ENCODE measurements at regions not wholly inside any gene's neighbourhood (a gene's known extent, or its start where the extent isn't known, plus 50 kb on each side); places are given as distances from the start of the nearest gene placed in this dataset.

DNA sequence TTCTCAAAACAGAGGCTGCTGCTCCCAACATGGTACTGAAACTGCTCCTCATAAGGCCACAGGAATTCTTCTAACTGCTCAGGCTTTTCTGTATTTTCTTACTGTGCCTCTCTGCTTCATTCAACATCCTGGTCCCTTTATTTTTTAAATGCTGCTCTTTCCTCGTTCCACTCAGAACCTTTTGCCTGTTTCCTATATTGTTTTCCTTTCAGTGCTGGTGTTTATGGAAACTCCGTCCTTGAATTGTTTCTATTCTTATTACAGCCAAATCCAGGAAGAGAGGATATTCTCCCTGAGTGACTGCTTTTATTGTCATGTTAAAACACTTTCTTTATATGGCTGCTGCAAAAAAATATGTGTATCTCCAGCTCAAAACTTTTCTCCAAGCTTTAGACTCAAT, 173.0 kb upstream of the E2F7 start:
- no peaks in the 10 kb centered on the region for H3K27me3 ChIP-seq (ENCODE audit: control insufficient read depth, insufficient read depth, low read length)
- no peak for DNase-seq (ENCODE audit: low read depth in 4 of 6, low spot score in 6 of 6)
- no CpG with 5 or more reads among the region's 2 CpGs for WGBS (ENCODE audit: insufficient coverage)

DNA sequence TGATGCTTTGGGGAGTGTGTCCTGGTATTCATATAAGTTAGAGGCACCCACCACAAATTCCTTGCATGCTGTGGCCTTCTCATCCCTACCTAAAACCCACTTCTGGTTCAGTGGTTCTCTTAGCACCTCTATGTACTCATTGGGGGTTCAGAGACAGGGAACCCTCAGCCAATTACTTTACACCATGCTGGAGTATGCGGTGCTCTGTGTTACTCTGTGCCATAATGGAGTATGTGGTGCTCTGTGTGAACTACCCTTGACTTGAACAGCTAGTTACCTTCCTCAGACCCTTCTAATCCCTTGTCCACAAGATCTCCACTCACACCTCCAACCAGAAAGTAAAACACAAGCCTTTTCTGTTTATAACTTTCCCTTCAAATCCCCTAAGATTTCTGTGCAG, 172.5 kb upstream of the E2F7 start:
- H3K36me3 ChIP-seq (ENCODE audit: control insufficient read depth, insufficient read depth, low read length), result no peaks in the 10 kb centered on the region
- H3K4me3 ChIP-seq (ENCODE audit: low read depth, low read length), result no peak overlapping the region
- no peak for DNase-seq (ENCODE audit: low read depth in 4 of 6, low spot score in 6 of 6)
- no peak overlapping the region for H3K27ac ChIP-seq (ENCODE audit: low read depth, low read length)
- no peaks in the 10 kb centered on the region for H3K9me3 ChIP-seq (ENCODE audit: control insufficient read depth, insufficient read depth, low read length)
- no peaks in the 10 kb centered on the region for H3K27me3 ChIP-seq (ENCODE audit: control insufficient read depth, insufficient read depth, low read length)
- WGBS (ENCODE audit: insufficient coverage), result no CpG with 5 or more reads among the region's 1 CpG
- no peaks in the 10 kb centered on the region for H3K4me1 ChIP-seq (ENCODE audit: control insufficient read depth, insufficient read depth, low read length)

More for the DNA sequence above, 173.0 kb upstream of the E2F7 start:
- H3K4me1 ChIP-seq (ENCODE audit: control insufficient read depth, insufficient read depth, low read length), result no peaks in the 10 kb centered on the region
- no peak overlapping the region for H3K27ac ChIP-seq (ENCODE audit: low read depth, low read length)
- H3K36me3 ChIP-seq (ENCODE audit: control insufficient read depth, insufficient read depth, low read length), result no peaks in the 10 kb centered on the region
- no peaks in the 10 kb centered on the region for H3K9me3 ChIP-seq (ENCODE audit: control insufficient read depth, insufficient read depth, low read length)
- no peak overlapping the region for H3K4me3 ChIP-seq (ENCODE audit: low read depth, low read length)

GRCh38 chr12:77236066-77236465, 170.7 kb upstream of the E2F7 start:
- no peak for DNase-seq (ENCODE audit: low read depth in 4 of 6, low spot score in 6 of 6)
- no peaks in the 10 kb centered on the region for H3K9me3 ChIP-seq (ENCODE audit: control insufficient read depth, insufficient read depth, low read length)
- no peaks in the 10 kb centered on the region for H3K27me3 ChIP-seq (ENCODE audit: control insufficient read depth, insufficient read depth, low read length)
- no peak overlapping the region for H3K4me3 ChIP-seq (ENCODE audit: low read depth, low read length)
- H3K4me1 ChIP-seq (ENCODE audit: control insufficient read depth, insufficient read depth, low read length), result peaks cover 2% of the 10 kb centered on the region
- no peak overlapping the region for H3K27ac ChIP-seq (ENCODE audit: low read depth, low read length)
- no peaks in the 10 kb centered on the region for H3K36me3 ChIP-seq (ENCODE audit: control insufficient read depth, insufficient read depth, low read length)

GRCh38 chr12:77232045-77232444, 166.7 kb upstream of the E2F7 start:
- 100% methylated on average over 1 of the region's 1 CpG for WGBS (ENCODE audit: insufficient coverage)
- Histone ChIP-seq H3K4me1 (ENCODE audit: control insufficient read depth, insufficient read depth, low read length) (peaks cover 5% of the 10 kb centered on the region), H3K9me3 (ENCODE audit: control insufficient read depth, insufficient read depth, low read length) (no peaks in the 10 kb centered on the region), H3K36me3 (ENCODE audit: control insufficient read depth, insufficient read depth, low read length) (no peaks in the 10 kb centered on the region), H3K27me3 (ENCODE audit: control insufficient read depth, insufficient read depth, low read length) (no peaks in the 10 kb centered on the region), H3K27ac (ENCODE audit: low read depth, low read length) (no peak overlapping the region), H3K4me3 (ENCODE audit: low read depth, low read length) (no peak overlapping the region)
- DNase-seq (ENCODE audit: low read depth in 4 of 6, low spot score in 6 of 6), result no peak

GRCh38 chr12:77231501-77231918, 166.1 kb upstream of the E2F7 start:
- WGBS (ENCODE audit: insufficient coverage), result 54% methylated on average over 2 of the region's 5 CpGs
- Histone ChIP-seq H3K27ac (ENCODE audit: low read depth, low read length) (no peak overlapping the region), H3K4me3 (ENCODE audit: low read depth, low read length) (no peak overlapping the region), H3K4me1 (ENCODE audit: control insufficient read depth, insufficient read depth, low read length) (peaks cover 5% of the 10 kb centered on the region), H3K27me3 (ENCODE audit: control insufficient read depth, insufficient read depth, low read length) (no peaks in the 10 kb centered on the region), H3K36me3 (ENCODE audit: control insufficient read depth, insufficient read depth, low read length) (no peaks in the 10 kb centered on the region), H3K9me3 (ENCODE audit: control insufficient read depth, insufficient read depth, low read length) (no peaks in the 10 kb centered on the region)
- peak in 5 of 6 donors; percentile 15 to 76 (median 28) for DNase-seq (ENCODE audit: low read depth in 4 of 6, low spot score in 6 of 6)

DNA sequence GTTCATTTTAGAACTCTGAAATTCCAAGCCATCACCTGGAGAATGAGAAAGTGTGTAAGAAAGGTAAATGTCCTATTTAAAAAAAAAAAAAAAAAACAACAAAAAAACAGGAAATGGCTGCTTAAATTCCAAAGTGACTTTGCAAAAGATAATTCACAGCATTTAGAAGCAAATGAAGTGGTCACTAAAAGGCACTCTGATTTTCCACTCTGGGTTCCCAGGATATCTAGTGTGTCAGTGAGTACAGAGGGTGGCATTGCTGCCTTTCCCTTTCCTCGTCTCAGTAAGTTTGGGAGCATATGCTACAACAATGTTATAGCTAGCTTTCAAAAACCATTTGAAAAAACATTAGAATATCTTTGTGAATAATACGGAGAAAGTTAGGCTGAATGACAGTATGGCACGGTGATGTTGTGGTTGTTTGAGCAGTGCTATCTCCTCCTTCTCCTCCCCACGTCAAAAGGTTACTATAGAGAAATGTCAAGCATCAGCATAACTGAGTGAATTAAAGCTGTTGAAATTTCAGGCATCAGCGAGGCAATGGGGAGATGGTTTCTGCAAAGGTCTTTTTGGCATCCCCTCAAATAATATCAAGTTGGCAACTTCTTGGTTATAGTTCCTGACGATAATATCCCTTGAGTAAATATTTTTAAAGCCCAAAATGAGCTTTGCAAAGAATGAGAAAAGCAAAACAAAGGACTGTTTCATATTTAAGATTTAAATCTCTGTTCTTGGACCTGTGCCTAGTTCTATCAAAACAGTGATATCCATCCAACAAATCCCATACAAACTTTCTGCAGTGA, 164.5 kb upstream of the E2F7 start:
- no peak overlapping the region for H3K27ac ChIP-seq (ENCODE audit: low read depth, low read length)
- H3K27me3 ChIP-seq (ENCODE audit: control insufficient read depth, insufficient read depth, low read length), result no peaks in the 10 kb centered on the region
- no CpG with 5 or more reads among the region's 6 CpGs for WGBS (ENCODE audit: insufficient coverage)
- H3K36me3 ChIP-seq (ENCODE audit: control insufficient read depth, insufficient read depth, low read length), result no peaks in the 10 kb centered on the region
- no peaks in the 10 kb centered on the region for H3K9me3 ChIP-seq (ENCODE audit: control insufficient read depth, insufficient read depth, low read length)
- DNase-seq (ENCODE audit: low read depth in 4 of 6, low spot score in 6 of 6), result peak in 1 of 6 donors; percentile 60
- H3K4me3 ChIP-seq (ENCODE audit: low read depth, low read length), result no peak overlapping the region
- peaks cover 5% of the 10 kb centered on the region for H3K4me1 ChIP-seq (ENCODE audit: control insufficient read depth, insufficient read depth, low read length)

- WGBS (ENCODE audit: insufficient coverage), result no CpG with 5 or more reads among the region's 1 CpG
- no peaks in the 10 kb centered on the region for H3K27me3 ChIP-seq (ENCODE audit: control insufficient read depth, insufficient read depth, low read length)
- peaks cover 5% of the 10 kb centered on the region for H3K4me1 ChIP-seq (ENCODE audit: control insufficient read depth, insufficient read depth, low read length)
- H3K36me3 ChIP-seq (ENCODE audit: control insufficient read depth, insufficient read depth, low read length), result no peaks in the 10 kb centered on the region
- H3K9me3 ChIP-seq (ENCODE audit: control insufficient read depth, insufficient read depth, low read length), result no peaks in the 10 kb centered on the region
- no peak overlapping the region for H3K4me3 ChIP-seq (ENCODE audit: low read depth, low read length)
- no peak for DNase-seq (ENCODE audit: low read depth in 4 of 6, low spot score in 6 of 6)
- no peak overlapping the region for H3K27ac ChIP-seq (ENCODE audit: low read depth, low read length)
Observed at GRCh38 chr12:77228376-77228775, 163.0 kb upstream of the E2F7 start.

- Histone ChIP-seq H3K36me3 (ENCODE audit: control insufficient read depth, insufficient read depth, low read length) (no peaks in the 10 kb centered on the region), H3K4me1 (ENCODE audit: control insufficient read depth, insufficient read depth, low read length) (peaks cover 5% of the 10 kb centered on the region), H3K4me3 (ENCODE audit: low read depth, low read length) (no peak overlapping the region), H3K27me3 (ENCODE audit: control insufficient read depth, insufficient read depth, low read length) (no peaks in the 10 kb centered on the region), H3K9me3 (ENCODE audit: control insufficient read depth, insufficient read depth, low read length) (no peaks in the 10 kb centered on the region), H3K27ac (ENCODE audit: low read depth, low read length) (no peak overlapping the region)
- no peak for DNase-seq (ENCODE audit: low read depth in 4 of 6, low spot score in 6 of 6)
- WGBS (ENCODE audit: insufficient coverage), result 94% methylated on average over 1 of the region's 1 CpG
Observed at GRCh38 chr12:77226368-77226767, 161.0 kb upstream of the E2F7 start.

GRCh38 chr12:77225373-77225772, 160.0 kb upstream of the E2F7 start:
- no peak for DNase-seq (ENCODE audit: low read depth in 4 of 6, low spot score in 6 of 6)
- H3K27me3 ChIP-seq (ENCODE audit: control insufficient read depth, insufficient read depth, low read length), result no peaks in the 10 kb centered on the region
- H3K27ac ChIP-seq (ENCODE audit: low read depth, low read length), result no peak overlapping the region
- no peak overlapping the region for H3K4me3 ChIP-seq (ENCODE audit: low read depth, low read length)
- no peaks in the 10 kb centered on the region for H3K36me3 ChIP-seq (ENCODE audit: control insufficient read depth, insufficient read depth, low read length)
- H3K4me1 ChIP-seq (ENCODE audit: control insufficient read depth, insufficient read depth, low read length), result no peaks in the 10 kb centered on the region
- no peaks in the 10 kb centered on the region for H3K9me3 ChIP-seq (ENCODE audit: control insufficient read depth, insufficient read depth, low read length)
- 91% methylated on average over 3 of the region's 4 CpGs for WGBS (ENCODE audit: insufficient coverage)

GRCh38 chr12:77224346-77224745, 159.0 kb upstream of the E2F7 start:
- H3K27ac ChIP-seq (ENCODE audit: low read depth, low read length), result no peak overlapping the region
- no peak for DNase-seq (ENCODE audit: low read depth in 4 of 6, low spot score in 6 of 6)
- no peaks in the 10 kb centered on the region for H3K4me1 ChIP-seq (ENCODE audit: control insufficient read depth, insufficient read depth, low read length)
- 89% methylated on average over 1 of the region's 2 CpGs for WGBS (ENCODE audit: insufficient coverage)
- no peaks in the 10 kb centered on the region for H3K27me3 ChIP-seq (ENCODE audit: control insufficient read depth, insufficient read depth, low read length)
- no peaks in the 10 kb centered on the region for H3K36me3 ChIP-seq (ENCODE audit: control insufficient read depth, insufficient read depth, low read length)
- no peak overlapping the region for H3K4me3 ChIP-seq (ENCODE audit: low read depth, low read length)
- no peaks in the 10 kb centered on the region for H3K9me3 ChIP-seq (ENCODE audit: control insufficient read depth, insufficient read depth, low read length)

Data from spinal cord (tissue), 9 donors.